ENCODE measurements at regions not wholly inside any gene's neighbourhood (a gene's known extent, or its start where the extent isn't known, plus 50 kb on each side); places are given as distances from the start of the nearest gene placed in this dataset.

GRCh38 chr7:45509222-45509621 lies 64.9 kb upstream of the ADCY1 start:
- H4K5ac ChIP-seq (ENCODE audit: insufficient read length, low read depth, low read length) = no peak overlapping the region
- H3K27me3 ChIP-seq (ENCODE audit: insufficient read depth, low read length) = no peaks in the 10 kb centered on the region
- peaks cover 2% of the 10 kb centered on the region; the same call in 1 of the 2 replicates for H3K4me1 ChIP-seq (ENCODE audit: insufficient read depth, low read length)
- peaks cover 10% of the 10 kb centered on the region for H3K9me3 ChIP-seq (ENCODE audit: control insufficient read depth, low read depth, low read length)
- H3K9ac ChIP-seq (ENCODE audit: extremely low read depth, insufficient read length, low read length) = no peak overlapping the region
- H4K20me1 ChIP-seq (ENCODE audit: control insufficient read depth, insufficient read depth, insufficient read length) = no peaks in the 10 kb centered on the region
- H3K79me2 ChIP-seq (ENCODE audit: insufficient read depth, low read length) = no peaks in the 10 kb centered on the region
- WGBS (ENCODE audit: extremely low coverage, insufficient read length, low lambda C conversion rate) = no CpG with 5 or more reads among the region's 2 CpGs
- no peak overlapping the region for H2BK15ac ChIP-seq (ENCODE audit: low read depth, low read length)
- no peak for DNase-seq
- H2BK20ac ChIP-seq (ENCODE audit: low read depth, low read length, poor library complexity, severe bottlenecking) = no peak overlapping the region
- no peak overlapping the region for H2AK5ac ChIP-seq (ENCODE audit: insufficient read length, low read length)
- H3K56ac ChIP-seq (ENCODE audit: insufficient read length, low read depth, low read length) = no peak overlapping the region
- no peak overlapping the region for H3K14ac ChIP-seq (ENCODE audit: insufficient read depth, low read length)
- no peak overlapping the region for H2AFZ ChIP-seq (ENCODE audit: low read length)
- no peak overlapping the region for H3K23ac ChIP-seq (ENCODE audit: insufficient read length, low read depth, low read length)
- Mint-ChIP-seq H3K36me3 (ENCODE audit: insufficient read depth in 1 of 3, low read depth in 3 of 3) (peaks cover 11 to 22% (median 17%) of the 10 kb centered on the region in 3 experiments), H3K27me3 (ENCODE audit: low read depth) (peaks cover 6% of the 10 kb centered on the region), H3K4me1 (peaks cover 7 to 11% of the 10 kb centered on the region in 2 experiments), H3K4me3 (no peak overlapping the region), H3K27ac (no peak overlapping the region), H3K9me3 (peaks cover 26 to 38% of the 10 kb centered on the region in 2 experiments)
- H3K4me2 ChIP-seq (ENCODE audit: insufficient read depth, insufficient read length, low read length) = no peak overlapping the region
- H2BK12ac ChIP-seq (ENCODE audit: insufficient read length, low read depth, low read length) = no peak overlapping the region
- no peak for TF ChIP-seq CTCF (conservative IDR thresholded peaks at IDR 0.05)
- H3K18ac ChIP-seq (ENCODE audit: insufficient read length, low read depth, low read length) = no peak overlapping the region
- no peaks in the 10 kb centered on the region for H3K79me1 ChIP-seq (ENCODE audit: insufficient read depth, low read depth, low read length, poor library complexity, severe bottlenecking)
- H4K8ac ChIP-seq (replicated peaks; ENCODE audit: insufficient read length, low read depth, low read length) = no peak overlapping the region
- H4K91ac ChIP-seq (ENCODE audit: insufficient read length, low read depth, low read length) = no peak overlapping the region
- H3T11ph ChIP-seq (ENCODE audit: low read length) = no peak overlapping the region
- H3K23me2 ChIP-seq (ENCODE audit: insufficient read length, low read depth, low read length, poor library complexity, severe bottlenecking) = no peaks in the 10 kb centered on the region
- H2BK120ac ChIP-seq (ENCODE audit: low read depth, low read length, poor library complexity, severe bottlenecking) = no peak overlapping the region
- no peak overlapping the region for H3K4ac ChIP-seq (ENCODE audit: low read depth, low read length)
- H2BK5ac ChIP-seq (ENCODE audit: insufficient read length, low read length) = no peak overlapping the region
- no peak overlapping the region for H3K27ac ChIP-seq (ENCODE audit: insufficient read length, low read depth, low read length)
